Breast epithelium (tissue), 3 donors: ENCODE measurements at regions not wholly inside any gene's neighbourhood (a gene's known extent, or its start where the extent isn't known, plus 50 kb on each side); places are given as distances from the start of the nearest gene placed in this dataset.

Source experiments
- POLR2A ChIP-seq: fragments of 450-650 bp; IDR thresholded peaks from one replicate; pipeline ENCODE4 v1.6.1; 2016; ENCODE audit warnings: antibody characterized with exemption, mild to moderate bottlenecking, moderate library complexity
- TF ChIP-seq, protein P1 (sequence below), 3 donors: fragments of 450-650 bp; IDR thresholded peaks; one replicate each; pipeline ENCODE4 v1.5.1; 2016 to 2017; ENCODE audit warnings: antibody characterized with exemption in 3 of 3, mild to moderate bottlenecking in 3 of 3, moderate library complexity in 3 of 3

DNA sequence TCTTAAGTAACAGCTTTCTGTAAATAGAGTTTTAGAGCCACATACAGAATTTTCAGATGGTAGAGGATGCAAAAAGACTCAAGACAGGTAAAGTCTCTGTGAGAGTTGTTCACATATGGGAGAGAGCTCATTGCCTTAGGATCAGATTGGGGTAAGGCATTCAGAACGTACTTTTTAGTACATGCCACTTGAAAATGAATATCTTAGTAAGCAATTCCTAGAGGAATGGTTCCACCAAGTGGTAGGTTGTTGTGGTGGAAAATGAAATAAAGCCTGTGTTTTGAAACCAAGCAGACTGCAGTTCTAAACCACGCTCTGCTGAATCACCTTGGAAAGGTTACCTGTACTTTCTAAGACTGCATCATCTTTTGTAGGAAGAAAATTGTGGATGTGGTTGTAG, 547.0 kb upstream of the LCORL start:
- TF ChIP-seq, protein P1, sequence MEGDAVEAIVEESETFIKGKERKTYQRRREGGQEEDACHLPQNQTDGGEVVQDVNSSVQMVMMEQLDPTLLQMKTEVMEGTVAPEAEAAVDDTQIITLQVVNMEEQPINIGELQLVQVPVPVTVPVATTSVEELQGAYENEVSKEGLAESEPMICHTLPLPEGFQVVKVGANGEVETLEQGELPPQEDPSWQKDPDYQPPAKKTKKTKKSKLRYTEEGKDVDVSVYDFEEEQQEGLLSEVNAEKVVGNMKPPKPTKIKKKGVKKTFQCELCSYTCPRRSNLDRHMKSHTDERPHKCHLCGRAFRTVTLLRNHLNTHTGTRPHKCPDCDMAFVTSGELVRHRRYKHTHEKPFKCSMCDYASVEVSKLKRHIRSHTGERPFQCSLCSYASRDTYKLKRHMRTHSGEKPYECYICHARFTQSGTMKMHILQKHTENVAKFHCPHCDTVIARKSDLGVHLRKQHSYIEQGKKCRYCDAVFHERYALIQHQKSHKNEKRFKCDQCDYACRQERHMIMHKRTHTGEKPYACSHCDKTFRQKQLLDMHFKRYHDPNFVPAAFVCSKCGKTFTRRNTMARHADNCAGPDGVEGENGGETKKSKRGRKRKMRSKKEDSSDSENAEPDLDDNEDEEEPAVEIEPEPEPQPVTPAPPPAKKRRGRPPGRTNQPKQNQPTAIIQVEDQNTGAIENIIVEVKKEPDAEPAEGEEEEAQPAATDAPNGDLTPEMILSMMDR (IDR thresholded peaks at IDR 0.05) = no peak
- TF ChIP-seq POLR2A = no peak
